ENCODE measurements at regions not wholly inside any gene's neighbourhood (a gene's known extent, or its start where the extent isn't known, plus 50 kb on each side); places are given as distances from the start of the nearest gene placed in this dataset.

DNA sequence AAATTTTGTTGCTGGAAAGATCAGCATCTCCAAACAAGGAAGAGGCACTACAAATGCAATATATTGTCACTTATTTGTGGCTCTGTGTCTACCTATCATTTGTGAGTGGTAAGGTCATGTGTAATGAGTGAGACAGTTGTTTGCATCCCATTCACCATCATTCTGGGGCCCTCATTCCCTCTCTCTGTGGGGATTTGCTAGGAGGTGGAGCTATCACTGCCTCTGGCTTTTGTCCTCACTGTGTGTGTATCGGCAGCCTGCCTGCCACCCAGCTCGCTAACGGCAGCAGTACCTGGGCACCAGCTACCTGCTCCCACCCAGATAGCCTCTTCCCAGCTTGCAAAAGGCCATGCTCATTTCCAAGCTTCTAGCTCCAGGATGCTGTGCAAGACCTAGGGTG is 379.2 kb upstream of the ZFHX3 start:
- Histone ChIP-seq H3K4me3 (ENCODE audit: insufficient read depth, low read length) (no peak overlapping the region), H2AFZ (ENCODE audit: low read length) (no peak overlapping the region), H3K36me3 (ENCODE audit: insufficient read depth, low read length) (no peaks in the 10 kb centered on the region), H3K4me1 (ENCODE audit: insufficient read depth, low read length) (no peaks in the 10 kb centered on the region), H3K9me3 (ENCODE audit: low read depth, low read length) (no peaks in the 10 kb centered on the region), H3K4me2 (ENCODE audit: insufficient read depth, low read length) (no peak overlapping the region), H3K79me2 (ENCODE audit: insufficient read depth, low read length) (no peaks in the 10 kb centered on the region), H3K27me3 (ENCODE audit: insufficient read depth, low read length) (no peaks in the 10 kb centered on the region), H4K20me1 (ENCODE audit: insufficient read depth, low read length) (no peaks in the 10 kb centered on the region), H3K27ac (ENCODE audit: low read depth, low read length) (no peak overlapping the region)
- TF ChIP-seq, protein P1, sequence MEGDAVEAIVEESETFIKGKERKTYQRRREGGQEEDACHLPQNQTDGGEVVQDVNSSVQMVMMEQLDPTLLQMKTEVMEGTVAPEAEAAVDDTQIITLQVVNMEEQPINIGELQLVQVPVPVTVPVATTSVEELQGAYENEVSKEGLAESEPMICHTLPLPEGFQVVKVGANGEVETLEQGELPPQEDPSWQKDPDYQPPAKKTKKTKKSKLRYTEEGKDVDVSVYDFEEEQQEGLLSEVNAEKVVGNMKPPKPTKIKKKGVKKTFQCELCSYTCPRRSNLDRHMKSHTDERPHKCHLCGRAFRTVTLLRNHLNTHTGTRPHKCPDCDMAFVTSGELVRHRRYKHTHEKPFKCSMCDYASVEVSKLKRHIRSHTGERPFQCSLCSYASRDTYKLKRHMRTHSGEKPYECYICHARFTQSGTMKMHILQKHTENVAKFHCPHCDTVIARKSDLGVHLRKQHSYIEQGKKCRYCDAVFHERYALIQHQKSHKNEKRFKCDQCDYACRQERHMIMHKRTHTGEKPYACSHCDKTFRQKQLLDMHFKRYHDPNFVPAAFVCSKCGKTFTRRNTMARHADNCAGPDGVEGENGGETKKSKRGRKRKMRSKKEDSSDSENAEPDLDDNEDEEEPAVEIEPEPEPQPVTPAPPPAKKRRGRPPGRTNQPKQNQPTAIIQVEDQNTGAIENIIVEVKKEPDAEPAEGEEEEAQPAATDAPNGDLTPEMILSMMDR (IDR thresholded peaks at IDR 0.05; ENCODE audit: extremely low read depth, low read depth, low read length), result no peak
- DNase-seq (ENCODE audit: insufficient read length, low spot score, missing footprints), result no peak

DNA sequence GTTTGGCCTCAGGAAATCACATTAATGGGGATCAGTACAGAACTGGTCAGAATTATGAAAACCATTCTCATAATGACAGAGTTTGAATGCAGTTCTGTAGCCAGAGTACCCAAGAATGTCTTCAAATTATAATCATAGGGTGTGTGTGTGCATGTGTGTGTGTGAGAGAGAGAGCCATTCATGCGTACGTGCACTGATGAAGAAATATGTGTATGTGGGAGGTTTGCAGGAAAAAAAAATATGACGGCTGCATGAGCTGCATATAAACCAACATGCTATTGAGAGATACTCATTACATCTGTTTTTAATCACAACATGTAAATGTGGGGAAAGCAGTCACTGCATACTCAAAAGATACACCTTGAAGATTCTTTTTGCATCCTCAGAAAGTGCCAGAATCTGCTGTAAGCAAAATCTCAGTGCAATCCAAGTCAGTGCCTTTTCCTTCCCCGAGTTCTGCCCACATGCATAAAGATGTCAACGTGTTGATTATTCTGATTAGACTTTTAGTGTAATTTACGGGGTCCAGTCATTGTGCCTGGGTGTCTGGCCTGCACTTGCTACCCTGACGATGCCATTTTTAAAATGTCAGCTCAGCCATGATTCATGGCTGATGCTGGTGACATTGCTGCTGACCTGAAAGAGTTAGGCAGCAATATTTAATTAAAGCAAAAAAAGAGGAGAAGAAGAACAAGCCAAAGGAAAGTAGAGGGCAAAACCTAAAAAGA is 378.7 kb upstream of the ZFHX3 start:
- Histone ChIP-seq H3K4me3 (ENCODE audit: insufficient read depth, low read length) (no peak overlapping the region), H3K79me2 (ENCODE audit: insufficient read depth, low read length) (no peaks in the 10 kb centered on the region), H3K27me3 (ENCODE audit: insufficient read depth, low read length) (no peaks in the 10 kb centered on the region), H3K4me1 (ENCODE audit: insufficient read depth, low read length) (no peaks in the 10 kb centered on the region), H3K4me2 (ENCODE audit: insufficient read depth, low read length) (no peak overlapping the region), H3K36me3 (ENCODE audit: insufficient read depth, low read length) (no peaks in the 10 kb centered on the region), H3K27ac (ENCODE audit: low read depth, low read length) (no peak overlapping the region), H2AFZ (ENCODE audit: low read length) (no peak overlapping the region), H4K20me1 (ENCODE audit: insufficient read depth, low read length) (no peaks in the 10 kb centered on the region), H3K9me3 (ENCODE audit: low read depth, low read length) (no peaks in the 10 kb centered on the region)
- DNase-seq (ENCODE audit: insufficient read length, low spot score, missing footprints), result no peak
- TF ChIP-seq, protein P1 (IDR thresholded peaks at IDR 0.05; ENCODE audit: extremely low read depth, low read depth, low read length), result no peak

DNA sequence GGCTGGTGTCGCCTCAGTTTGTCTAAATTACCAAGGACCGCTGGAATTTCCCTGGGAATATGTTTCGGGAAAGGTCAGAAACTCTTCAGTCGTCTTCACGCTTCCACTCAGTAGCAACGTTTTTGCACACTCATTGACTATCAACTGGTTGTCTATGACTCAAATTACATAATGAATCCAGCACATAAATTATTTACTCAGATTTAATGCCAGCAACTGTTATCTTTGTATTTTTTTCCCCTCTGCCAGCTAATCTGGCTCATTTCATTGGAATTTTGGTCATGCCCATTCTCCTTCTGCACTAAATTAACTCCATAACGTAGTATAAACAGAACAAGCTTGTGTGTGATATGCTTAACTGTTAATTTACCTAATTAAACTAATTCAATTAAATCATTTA is 372.7 kb upstream of the ZFHX3 start:
- Histone ChIP-seq H3K9me3 (ENCODE audit: low read depth, low read length) (no peaks in the 10 kb centered on the region), H3K27me3 (ENCODE audit: insufficient read depth, low read length) (no peaks in the 10 kb centered on the region), H4K20me1 (ENCODE audit: insufficient read depth, low read length) (no peaks in the 10 kb centered on the region), H3K4me2 (ENCODE audit: insufficient read depth, low read length) (no peak overlapping the region), H3K4me1 (ENCODE audit: insufficient read depth, low read length) (no peaks in the 10 kb centered on the region), H3K79me2 (ENCODE audit: insufficient read depth, low read length) (no peaks in the 10 kb centered on the region), H3K4me3 (ENCODE audit: insufficient read depth, low read length) (no peak overlapping the region), H3K36me3 (ENCODE audit: insufficient read depth, low read length) (no peaks in the 10 kb centered on the region), H3K27ac (ENCODE audit: low read depth, low read length) (no peak overlapping the region), H2AFZ (ENCODE audit: low read length) (no peak overlapping the region)
- TF ChIP-seq, protein P1 (IDR thresholded peaks at IDR 0.05; ENCODE audit: extremely low read depth, low read depth, low read length), result no peak
- DNase-seq (ENCODE audit: insufficient read length, low spot score, missing footprints), result no peak

DNA sequence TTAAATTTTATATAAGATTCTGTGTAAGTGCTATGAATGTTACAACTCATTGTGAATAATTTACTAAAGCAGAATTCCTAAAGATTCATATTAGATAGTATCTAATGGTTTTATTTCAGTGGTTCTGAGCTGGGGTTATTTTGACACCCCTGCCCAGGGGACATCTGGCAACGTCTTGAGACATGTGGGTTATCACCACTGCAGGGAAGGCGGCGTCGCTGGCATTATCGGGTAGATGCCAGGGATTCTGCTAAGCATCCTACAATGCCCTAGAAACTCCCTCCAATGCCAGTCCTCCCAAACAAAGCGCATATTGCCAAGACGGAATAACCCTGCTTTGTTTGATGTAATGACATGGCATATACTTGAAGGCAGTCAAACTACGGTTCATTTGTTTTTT is 372.3 kb upstream of the ZFHX3 start:
- no peak overlapping the region for H3K27ac ChIP-seq (ENCODE audit: low read depth, low read length)
- no peak overlapping the region for H3K4me2 ChIP-seq (ENCODE audit: insufficient read depth, low read length)
- H2AFZ ChIP-seq (ENCODE audit: low read length), result no peak overlapping the region
- no peaks in the 10 kb centered on the region for H3K9me3 ChIP-seq (ENCODE audit: low read depth, low read length)
- no peak overlapping the region for H3K4me3 ChIP-seq (ENCODE audit: insufficient read depth, low read length)
- no peak for DNase-seq (ENCODE audit: insufficient read length, low spot score, missing footprints)
- TF ChIP-seq, protein P1 (IDR thresholded peaks at IDR 0.05; ENCODE audit: extremely low read depth, low read depth, low read length), result no peak
- no peaks in the 10 kb centered on the region for H3K4me1 ChIP-seq (ENCODE audit: insufficient read depth, low read length)
- no peaks in the 10 kb centered on the region for H3K36me3 ChIP-seq (ENCODE audit: insufficient read depth, low read length)
- H3K27me3 ChIP-seq (ENCODE audit: insufficient read depth, low read length), result no peaks in the 10 kb centered on the region
- H4K20me1 ChIP-seq (ENCODE audit: insufficient read depth, low read length), result no peaks in the 10 kb centered on the region
- H3K79me2 ChIP-seq (ENCODE audit: insufficient read depth, low read length), result no peaks in the 10 kb centered on the region
